ENCODE measurements at regions not wholly inside any gene's neighbourhood (a gene's known extent, or its start where the extent isn't known, plus 50 kb on each side); places are given as distances from the start of the nearest gene placed in this dataset.

GRCh38 chr5:15170173-15170572, 298.6 kb upstream of the ANKH start:
- Histone ChIP-seq H3F3A (replicated peaks; ENCODE audit: insufficient read depth) (no peaks in the 10 kb centered on the region), H3K27me3 (ENCODE audit: insufficient read depth) (no peaks in the 10 kb centered on the region), H3K4me1 (ENCODE audit: control insufficient read depth in 1 of 2, insufficient read depth in 2 of 2, low read depth in 1 of 2, low read length in 1 of 2) (peaks cover 0 to 9% of the 10 kb centered on the region in 2 experiments; a peak in 2 of 4 replicates), H2AFZ (ENCODE audit: low read depth) (no peak overlapping the region), H3K9me2 (no peaks in the 10 kb centered on the region), H3K36me3 (replicated peaks in 1 of 2; ENCODE audit: control insufficient read depth in 1 of 2, insufficient read depth in 2 of 2, low read length in 1 of 2) (no peaks in the 10 kb centered on the region), H3K27ac (ENCODE audit: low read depth in 2 of 2, low read length in 1 of 2) (peak overlapping the region in 1 of 2 experiments; percentile 94; a peak in 2 of 4 replicates), H3K9ac (no peak overlapping the region), H3K4me2 (no peak overlapping the region), H3K79me2 (ENCODE audit: insufficient read depth) (no peaks in the 10 kb centered on the region), H3K4me3 (ENCODE audit: low read depth in 2 of 2, low read length in 1 of 2) (no peak overlapping the region), H4K20me1 (ENCODE audit: insufficient read depth) (no peaks in the 10 kb centered on the region), H3K9me3 (no peaks in the 10 kb centered on the region)
- DNase-seq = no peak
- POLR2A ChIA-PET = no interaction called here
- CTCF ChIA-PET = interaction anchor here (0.9 to 2.5 kb wide), 4 partner anchors 10 to 919 kb away, joined by 3 to 8 read pairs (median 6); no protein-coding TSS in a partner anchor
- TF ChIP-seq REST (IDR thresholded peaks at IDR 0.05; ENCODE audit: low read depth, low read length) = no peak
- no peak for TF ChIP-seq GABPA (IDR thresholded peaks at IDR 0.05; ENCODE audit: low read depth)
- no peak for TF ChIP-seq RFX5 (IDR thresholded peaks at IDR 0.05; ENCODE audit: low read length)
- TF ChIP-seq RCOR1 (IDR thresholded peaks at IDR 0.05; ENCODE audit: low read length) = no peak
- TF ChIP-seq FOXJ3 (CRISPR knock-in tag; IDR thresholded peaks at IDR 0.05) = no peak
- no peak for TF ChIP-seq NRF1 (IDR thresholded peaks at IDR 0.05; ENCODE audit: low read depth, low read length)
- no peak for TF ChIP-seq PBX3 (IDR thresholded peaks at IDR 0.05)
- no peak for TF ChIP-seq SMC3 (IDR thresholded peaks at IDR 0.05; ENCODE audit: low read depth, low read length)
- TF ChIP-seq, protein P1, sequence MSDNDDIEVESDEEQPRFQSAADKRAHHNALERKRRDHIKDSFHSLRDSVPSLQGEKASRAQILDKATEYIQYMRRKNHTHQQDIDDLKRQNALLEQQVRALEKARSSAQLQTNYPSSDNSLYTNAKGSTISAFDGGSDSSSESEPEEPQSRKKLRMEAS (IDR thresholded peaks at IDR 0.05; ENCODE audit: low read depth) = no peak
- TF ChIP-seq, protein P2, sequence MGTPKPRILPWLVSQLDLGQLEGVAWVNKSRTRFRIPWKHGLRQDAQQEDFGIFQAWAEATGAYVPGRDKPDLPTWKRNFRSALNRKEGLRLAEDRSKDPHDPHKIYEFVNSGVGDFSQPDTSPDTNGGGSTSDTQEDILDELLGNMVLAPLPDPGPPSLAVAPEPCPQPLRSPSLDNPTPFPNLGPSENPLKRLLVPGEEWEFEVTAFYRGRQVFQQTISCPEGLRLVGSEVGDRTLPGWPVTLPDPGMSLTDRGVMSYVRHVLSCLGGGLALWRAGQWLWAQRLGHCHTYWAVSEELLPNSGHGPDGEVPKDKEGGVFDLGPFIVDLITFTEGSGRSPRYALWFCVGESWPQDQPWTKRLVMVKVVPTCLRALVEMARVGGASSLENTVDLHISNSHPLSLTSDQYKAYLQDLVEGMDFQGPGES (IDR thresholded peaks at IDR 0.05; ENCODE audit: low read depth, low read length) = no peak
- no peak for TF ChIP-seq ZBTB33 (IDR thresholded peaks at IDR 0.05; ENCODE audit: borderline replicate concordance, low read depth)
- WGBS (ENCODE audit: low lambda C conversion rate) = 3% methylated on average over 1 of the region's 1 CpG

Data from SK-N-SH (cell line).